ENCODE measurements at regions not wholly inside any gene's neighbourhood (a gene's known extent, or its start where the extent isn't known, plus 50 kb on each side); places are given as distances from the start of the nearest gene placed in this dataset.

DNA sequence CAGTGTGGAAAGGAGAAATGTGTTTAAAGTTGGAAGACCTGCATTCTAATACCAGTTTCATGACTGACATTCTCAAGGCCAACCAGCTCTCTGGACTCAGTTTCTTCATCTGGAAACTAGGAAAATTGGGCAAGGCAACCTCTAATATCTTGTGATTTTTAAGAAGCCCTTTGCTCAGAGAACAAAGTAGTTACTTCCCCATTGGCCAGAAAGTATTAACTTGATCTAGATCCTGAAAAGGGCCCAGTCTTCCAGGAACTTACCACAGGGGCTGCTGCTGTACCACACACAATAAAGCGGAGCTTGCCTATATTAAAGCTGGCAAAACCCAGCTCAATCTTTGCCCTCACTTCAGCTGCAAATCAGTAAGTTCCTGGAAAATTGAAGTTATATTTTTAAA, 155.6 kb upstream of the ADO start (continued):
- TF ChIP-seq PBX3 (IDR thresholded peaks at IDR 0.05) (no peak), EP300 (IDR thresholded peaks at IDR 0.05) (no peak)

GRCh38 chr10:62650411-62650810, 154.1 kb upstream of the ADO start:
- H3K27ac ChIP-seq = no peak overlapping the region
- no peak overlapping the region for H3K4me3 ChIP-seq
- DNase-seq (ENCODE audit: low read depth in 1 of 2, low spot score in 1 of 2) (no peak), FAIRE-seq (no peak), ATAC-seq (no peak)
- 69% methylated on average over 2 of the region's 2 CpGs for WGBS (ENCODE audit: missing lambda C conversion rate)
- H3K9me3 ChIP-seq = no peaks in the 10 kb centered on the region
- TF ChIP-seq FOSL2 (IDR thresholded peaks at IDR 0.05) = no peak
- TF ChIP-seq FOSL2 (CRISPR knock-in tag; IDR thresholded peaks at IDR 0.05) = no peak
- no peak for TF ChIP-seq CHD4 (IDR thresholded peaks at IDR 0.05; ENCODE audit: borderline replicate concordance)
- no peak for TF ChIP-seq HOXA7 (CRISPR knock-in tag; IDR thresholded peaks at IDR 0.05)
- no peak for TF ChIP-seq POLR2A (IDR thresholded peaks at IDR 0.05; ENCODE audit: low read length)
- TF ChIP-seq JUN (IDR thresholded peaks at IDR 0.05) = no peak
- TF ChIP-seq RAD21 (conservative IDR thresholded peaks at IDR 0.05 in 1 of 2, IDR thresholded peaks at IDR 0.05 in 1 of 2) = no peak
- no peak for TF ChIP-seq KDM5A (IDR thresholded peaks at IDR 0.05)
- no peak for TF ChIP-seq ZFP36 (IDR thresholded peaks at IDR 0.05; ENCODE audit: borderline replicate concordance, partially characterized antibody)
- no peak for TF ChIP-seq MAFK (IDR thresholded peaks at IDR 0.05; ENCODE audit: partially characterized antibody)
- no peak for TF ChIP-seq CEBPB (IDR thresholded peaks at IDR 0.05)
- TF ChIP-seq, protein P1, sequence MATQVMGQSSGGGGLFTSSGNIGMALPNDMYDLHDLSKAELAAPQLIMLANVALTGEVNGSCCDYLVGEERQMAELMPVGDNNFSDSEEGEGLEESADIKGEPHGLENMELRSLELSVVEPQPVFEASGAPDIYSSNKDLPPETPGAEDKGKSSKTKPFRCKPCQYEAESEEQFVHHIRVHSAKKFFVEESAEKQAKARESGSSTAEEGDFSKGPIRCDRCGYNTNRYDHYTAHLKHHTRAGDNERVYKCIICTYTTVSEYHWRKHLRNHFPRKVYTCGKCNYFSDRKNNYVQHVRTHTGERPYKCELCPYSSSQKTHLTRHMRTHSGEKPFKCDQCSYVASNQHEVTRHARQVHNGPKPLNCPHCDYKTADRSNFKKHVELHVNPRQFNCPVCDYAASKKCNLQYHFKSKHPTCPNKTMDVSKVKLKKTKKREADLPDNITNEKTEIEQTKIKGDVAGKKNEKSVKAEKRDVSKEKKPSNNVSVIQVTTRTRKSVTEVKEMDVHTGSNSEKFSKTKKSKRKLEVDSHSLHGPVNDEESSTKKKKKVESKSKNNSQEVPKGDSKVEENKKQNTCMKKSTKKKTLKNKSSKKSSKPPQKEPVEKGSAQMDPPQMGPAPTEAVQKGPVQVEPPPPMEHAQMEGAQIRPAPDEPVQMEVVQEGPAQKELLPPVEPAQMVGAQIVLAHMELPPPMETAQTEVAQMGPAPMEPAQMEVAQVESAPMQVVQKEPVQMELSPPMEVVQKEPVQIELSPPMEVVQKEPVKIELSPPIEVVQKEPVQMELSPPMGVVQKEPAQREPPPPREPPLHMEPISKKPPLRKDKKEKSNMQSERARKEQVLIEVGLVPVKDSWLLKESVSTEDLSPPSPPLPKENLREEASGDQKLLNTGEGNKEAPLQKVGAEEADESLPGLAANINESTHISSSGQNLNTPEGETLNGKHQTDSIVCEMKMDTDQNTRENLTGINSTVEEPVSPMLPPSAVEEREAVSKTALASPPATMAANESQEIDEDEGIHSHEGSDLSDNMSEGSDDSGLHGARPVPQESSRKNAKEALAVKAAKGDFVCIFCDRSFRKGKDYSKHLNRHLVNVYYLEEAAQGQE (IDR thresholded peaks at IDR 0.05) = no peak
- TF ChIP-seq KDM1A (IDR thresholded peaks at IDR 0.05; ENCODE audit: low read depth) = no peak
- no peak for TF ChIP-seq ESRRA (IDR thresholded peaks at IDR 0.05; ENCODE audit: borderline replicate concordance, low read length)
- no peak for TF ChIP-seq TP53 (CRISPR knock-in tag; IDR thresholded peaks at IDR 0.05)
- TF ChIP-seq NR3C1 (IDR thresholded peaks at IDR 0.05) = no peak
- no peak for TF ChIP-seq CBX2 (IDR thresholded peaks at IDR 0.05; ENCODE audit: borderline replicate concordance, low read depth)
- no peak for TF ChIP-seq MAX (IDR thresholded peaks at IDR 0.05)
- TF ChIP-seq RARB (CRISPR knock-in tag; IDR thresholded peaks at IDR 0.05) = no peak
- no peak for TF ChIP-seq FOXS1 (CRISPR knock-in tag; IDR thresholded peaks at IDR 0.05)
- TF ChIP-seq CBX8 (IDR thresholded peaks at IDR 0.05) = no peak
- ChIA-PET CTCF (interaction anchor here (1.2 kb wide), 1 partner anchor 56 kb away, joined by 3 read pairs; no protein-coding TSS in a partner anchor), POLR2A (no interaction called here)
- no peaks in the 10 kb centered on the region for H3K4me1 ChIP-seq
- H3K4me2 ChIP-seq = no peak overlapping the region

DNA sequence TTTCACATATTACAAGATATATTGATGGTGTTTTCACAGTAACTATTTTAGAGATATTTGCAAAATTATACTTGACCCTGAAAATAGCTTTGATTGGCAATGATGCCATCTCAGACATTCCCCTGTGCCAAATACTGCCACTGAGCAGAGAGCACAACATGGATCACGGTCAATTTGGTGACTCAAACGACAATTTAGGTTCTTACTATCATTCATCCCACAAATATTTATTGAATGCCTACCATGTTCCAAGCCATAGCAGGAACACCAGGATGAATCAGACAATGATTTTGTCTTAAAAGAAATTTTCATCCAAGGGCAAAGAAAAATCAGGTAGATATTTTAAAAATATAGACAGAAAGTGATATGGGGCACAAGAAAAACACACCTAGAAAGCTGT, 153.2 kb upstream of the ADO start:
- ATAC-seq = no peak
- CTCF ChIA-PET = interaction anchor here (1.2 kb wide), 1 partner anchor 16 kb away, joined by 3 read pairs; no protein-coding TSS in a partner anchor
- no peak overlapping the region for H3K27ac ChIP-seq
- WGBS (ENCODE audit: missing lambda C conversion rate) = 13% methylated on average over 2 of the region's 2 CpGs
- DNase-seq (ENCODE audit: low read depth in 1 of 2, low spot score in 1 of 2) = no peak
- H3K4me1 ChIP-seq = no peaks in the 10 kb centered on the region
- no peak overlapping the region for H3K4me3 ChIP-seq
- H3K9me3 ChIP-seq = no peaks in the 10 kb centered on the region
- POLR2A ChIA-PET = no interaction called here
- FAIRE-seq = no peak
- H3K4me2 ChIP-seq = no peak overlapping the region
- no peak for TF ChIP-seq HMGXB4 (CRISPR knock-in tag; IDR thresholded peaks at IDR 0.05; ENCODE audit: borderline replicate concordance)
- no peak for TF ChIP-seq POLR2AphosphoS2 (conservative IDR thresholded peaks at IDR 0.05; ENCODE audit: low read length)
- no peak for TF ChIP-seq KDM1A (IDR thresholded peaks at IDR 0.05; ENCODE audit: low read depth)
- no peak for TF ChIP-seq NFE2L2 (conservative IDR thresholded peaks at IDR 0.05; ENCODE audit: low read length)
- TF ChIP-seq GATA3 (IDR thresholded peaks at IDR 0.05; ENCODE audit: borderline replicate concordance) = no peak
- TF ChIP-seq CHD2 (IDR thresholded peaks at IDR 0.05; ENCODE audit: low read length, partially characterized antibody) = no peak
- no peak for TF ChIP-seq HDAC2 (IDR thresholded peaks at IDR 0.05)
- TF ChIP-seq KDM5A (IDR thresholded peaks at IDR 0.05) = no peak
- TF ChIP-seq HOXB13 (CRISPR knock-in tag; IDR thresholded peaks at IDR 0.05; ENCODE audit: low read depth) = no peak
- TF ChIP-seq TFCP2L1 (CRISPR knock-in tag; IDR thresholded peaks at IDR 0.05) = no peak
- no peak for TF ChIP-seq FOSB (CRISPR knock-in tag; IDR thresholded peaks at IDR 0.05)
- TF ChIP-seq RAD21 (conservative IDR thresholded peaks at IDR 0.05 in 1 of 2, IDR thresholded peaks at IDR 0.05 in 1 of 2) = no peak
- no peak for TF ChIP-seq EHF (CRISPR knock-in tag; IDR thresholded peaks at IDR 0.05)
